ENCODE measurements at regions not wholly inside any gene's neighbourhood (a gene's known extent, or its start where the extent isn't known, plus 50 kb on each side); places are given as distances from the start of the nearest gene placed in this dataset.
"Not testable (repeated sequence)": the region's sequence is repeated elsewhere in the genome, so short reads cannot be mapped to it uniquely, and the experiment has no call there.

- not testable (repeated sequence) for H3K27ac Mint-ChIP-seq; ATAC-seq; H3K4me3 Mint-ChIP-seq; H3K4me1 Mint-ChIP-seq; H3K27me3 Mint-ChIP-seq; H3K36me3 Mint-ChIP-seq (ENCODE audit: low read depth); H3K9me3 Mint-ChIP-seq; DNase-seq
These were observed 841.3 kb downstream of the SPATA31A1 start for GRCh38 chr9:40196803-40197202.

- H3K4me1 Mint-ChIP-seq; ATAC-seq; H3K36me3 Mint-ChIP-seq (ENCODE audit: low read depth); H3K9me3 Mint-ChIP-seq; DNase-seq; H3K27me3 Mint-ChIP-seq; H3K4me3 Mint-ChIP-seq; H3K27ac Mint-ChIP-seq: not testable (repeated sequence)
These were observed 866.2 kb downstream of the SPATA31A1 start for GRCh38 chr9:40221596-40222233.

- not testable (repeated sequence) for H3K4me1 Mint-ChIP-seq; H3K36me3 Mint-ChIP-seq (ENCODE audit: low read depth); ATAC-seq; H3K27me3 Mint-ChIP-seq; DNase-seq; H3K9me3 Mint-ChIP-seq; H3K27ac Mint-ChIP-seq; H3K4me3 Mint-ChIP-seq
These were observed 867.2 kb downstream of the SPATA31A1 start for GRCh38 chr9:40222617-40223200.

GRCh38 chr9:40223353-40223752, 867.9 kb downstream of the SPATA31A1 start:
- H3K4me3 Mint-ChIP-seq, H3K4me1 Mint-ChIP-seq: not testable (repeated sequence)

More at GRCh38 chr9:40223353-40223752, 867.9 kb downstream of the SPATA31A1 start:
- H3K27me3 Mint-ChIP-seq; H3K27ac Mint-ChIP-seq; H3K9me3 Mint-ChIP-seq; DNase-seq; ATAC-seq; H3K36me3 Mint-ChIP-seq (ENCODE audit: low read depth): not testable (repeated sequence)
